NCI-H748 treated with DMSO at 0.1 percent for 48 hours (cell line): ENCODE measurements at regions not wholly inside any gene's neighbourhood (a gene's known extent, or its start where the extent isn't known, plus 50 kb on each side); places are given as distances from the start of the nearest gene placed in this dataset.
"Not testable (repeated sequence)": the region's sequence is repeated elsewhere in the genome, so short reads cannot be mapped to it uniquely, and the experiment has no call there.

Experiments
- DNase-seq: peaks from one replicate; lab custom pipeline; 2025; lab: John Stamatoyannopoulos, UW

DNA sequence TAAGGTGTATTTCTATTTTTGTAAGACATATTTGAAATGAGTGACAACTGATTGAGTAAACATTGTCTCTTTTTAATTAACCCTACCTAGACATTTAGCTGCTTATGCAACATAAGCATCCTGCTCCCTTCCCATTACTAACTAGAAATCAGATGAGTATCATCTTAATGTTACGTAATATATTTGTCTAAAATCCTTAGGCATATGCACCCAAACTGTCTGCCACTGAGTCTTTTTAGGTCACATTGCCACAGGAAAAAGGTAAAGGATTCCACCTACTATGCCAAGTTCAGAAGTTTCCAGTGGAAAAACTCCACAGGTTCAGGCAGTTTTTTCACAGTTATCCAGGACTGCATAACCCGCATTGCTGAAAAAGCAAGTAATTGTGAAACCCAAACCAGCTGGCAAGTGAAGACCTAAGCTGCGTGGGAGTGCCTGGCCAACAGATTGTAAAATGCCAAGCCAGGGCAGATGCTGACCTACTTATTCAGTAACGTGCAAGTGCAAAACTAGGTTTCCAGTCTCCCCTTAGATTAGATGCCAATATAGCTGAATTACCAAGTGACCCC lies 983.7 kb downstream of the GATA3 start:
- no peak for DNase-seq

DNA sequence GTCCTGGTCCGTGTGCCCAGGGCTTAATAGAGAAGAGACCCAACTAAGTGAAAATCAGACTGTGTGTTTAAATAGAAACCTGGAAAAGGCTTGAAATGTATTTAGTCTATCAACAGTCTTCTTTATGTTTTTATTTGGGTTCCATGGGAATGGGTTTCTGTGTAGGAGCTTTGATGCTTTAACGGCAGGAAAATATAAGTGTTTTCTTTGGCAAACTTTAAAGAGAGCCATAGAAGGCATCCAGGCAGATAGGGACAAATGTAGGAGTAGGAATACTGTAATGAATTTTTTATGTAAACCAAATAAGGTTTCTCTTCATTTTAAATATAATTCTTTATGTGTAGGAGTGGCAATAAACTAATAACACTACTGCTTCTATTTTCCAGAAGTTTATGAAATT lies 989.0 kb downstream of the GATA3 start:
- no peak for DNase-seq

DNA sequence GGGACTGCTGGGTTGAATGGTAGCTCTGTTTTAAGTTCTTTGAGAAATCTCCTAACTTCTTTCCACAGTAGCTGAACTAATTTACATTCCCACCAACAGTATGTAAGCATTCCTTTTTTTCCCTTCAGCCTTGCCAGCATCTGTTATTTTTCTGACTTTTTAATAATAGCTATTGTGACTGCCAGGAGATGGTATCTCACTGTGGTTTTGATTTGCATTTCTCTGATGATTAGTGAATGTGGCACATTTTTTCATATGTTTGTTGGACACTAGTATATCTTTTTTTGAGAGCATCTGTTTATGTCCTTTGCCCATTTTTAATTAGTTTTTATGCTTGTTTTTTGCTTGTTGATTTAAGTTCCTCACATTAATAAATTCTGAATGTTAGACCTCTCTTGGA lies 990.8 kb downstream of the GATA3 start:
- no peak for DNase-seq

DNA sequence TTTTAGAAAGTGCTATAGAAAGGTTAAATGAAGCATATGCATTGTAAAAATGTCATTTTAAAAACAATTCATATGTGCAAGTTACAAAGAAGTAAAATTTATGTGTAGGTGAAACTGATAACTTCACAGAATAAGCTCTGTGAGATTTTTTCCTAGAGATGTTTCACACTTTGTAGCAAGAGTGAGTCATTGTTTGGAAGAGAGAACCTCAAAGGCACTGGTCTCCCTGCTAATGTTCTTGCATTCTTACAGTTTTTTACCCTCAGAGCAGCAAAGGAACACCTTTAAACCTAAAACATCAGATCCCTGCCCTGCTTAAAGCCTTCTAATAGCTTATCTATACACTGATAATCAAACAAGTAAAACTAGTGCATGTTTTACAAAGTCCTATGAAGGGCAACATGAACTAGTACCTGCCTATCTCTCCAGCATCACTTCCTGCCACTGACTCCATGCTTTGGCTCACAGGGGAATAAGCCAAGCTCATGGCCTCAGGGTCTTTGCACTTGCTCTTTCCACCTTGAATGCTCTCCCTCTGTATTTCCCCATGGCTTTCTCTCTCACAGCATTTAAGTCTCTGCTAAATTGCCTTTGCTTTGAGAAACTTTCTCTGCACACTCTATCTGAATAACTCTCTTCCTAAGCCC lies 997.0 kb downstream of the GATA3 start:
- no peak for DNase-seq

DNA sequence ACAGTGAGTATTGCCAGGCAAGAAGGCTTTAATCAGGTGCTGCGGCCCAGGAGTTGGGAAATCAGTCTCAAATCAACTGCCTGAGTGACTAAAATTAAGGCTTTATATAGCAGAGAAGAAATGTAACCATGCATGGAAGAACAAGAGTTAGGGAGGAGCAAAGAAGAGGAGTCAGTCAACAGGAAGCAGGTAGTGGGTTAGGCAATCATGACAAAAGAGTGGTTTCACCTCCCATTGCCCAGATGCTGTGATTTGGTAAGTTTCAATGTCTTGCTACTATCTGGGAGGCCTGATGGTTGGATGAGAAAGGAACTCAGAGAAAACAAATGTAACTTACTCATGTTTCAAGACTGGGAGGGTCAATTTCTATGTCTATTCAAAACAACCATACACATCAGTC lies 998.3 kb downstream of the GATA3 start:
- DNase-seq = no peak

DNA sequence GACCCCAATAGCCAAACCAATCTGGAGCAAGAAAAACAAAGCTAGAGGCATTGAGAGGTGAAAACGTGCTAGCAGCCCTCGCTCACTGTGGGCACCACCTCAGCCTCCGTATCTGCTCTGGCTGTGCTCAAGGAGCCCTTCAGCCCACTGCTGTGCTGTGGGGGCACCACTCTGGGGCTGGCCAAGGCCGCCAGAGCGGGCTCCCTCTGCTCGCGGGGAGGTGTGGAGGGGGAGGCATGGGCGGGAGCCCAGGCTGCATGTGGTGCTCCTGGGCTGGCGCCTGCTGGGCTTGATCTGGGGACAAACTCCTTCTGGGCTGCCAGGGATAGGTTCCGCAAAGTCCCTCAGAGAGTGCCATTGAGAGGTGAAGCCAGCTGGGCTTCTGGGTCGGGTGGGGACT lies 1002.0 kb downstream of the GATA3 start:
- no peak for DNase-seq

DNA sequence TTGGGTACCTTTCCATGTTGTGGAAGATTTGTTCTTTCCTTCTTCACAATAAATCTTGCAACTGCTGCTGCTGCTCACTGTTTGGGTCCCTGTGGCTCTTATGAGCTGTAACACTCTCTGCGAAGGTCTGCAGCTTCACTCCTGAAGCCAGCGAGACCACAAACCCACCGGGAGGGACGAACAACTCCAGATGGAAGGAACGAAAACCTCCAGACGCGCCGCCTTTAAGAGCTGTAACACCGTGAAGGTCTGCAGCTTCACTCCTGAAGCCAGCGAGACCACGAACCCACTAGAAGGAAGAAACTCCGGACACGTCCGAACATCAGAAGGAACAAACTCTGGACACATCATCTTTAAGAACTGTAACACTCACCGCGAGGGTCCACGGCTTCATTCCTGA lies 1002.8 kb downstream of the GATA3 start:
- DNase-seq = not testable (repeated sequence)

DNA sequence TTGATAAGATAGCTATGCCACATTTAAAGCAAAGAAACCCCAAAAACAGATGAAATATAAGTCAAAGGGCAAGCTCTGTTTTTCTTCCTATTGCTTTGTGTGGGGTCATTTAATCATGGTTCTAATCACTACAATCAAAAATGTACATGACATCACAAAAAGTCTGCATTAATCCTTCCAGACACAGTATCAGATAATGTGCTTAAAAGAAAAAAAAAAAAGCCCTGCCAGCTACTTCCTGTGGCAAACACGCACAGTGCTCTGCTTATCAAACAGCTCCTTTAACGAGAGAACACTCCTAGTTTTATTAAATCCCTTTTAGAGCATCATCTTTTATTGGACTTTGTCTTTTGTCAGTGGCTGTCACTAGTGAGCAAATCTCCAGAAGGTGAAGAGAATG lies 1005.8 kb downstream of the GATA3 start:
- no peak for DNase-seq

DNA sequence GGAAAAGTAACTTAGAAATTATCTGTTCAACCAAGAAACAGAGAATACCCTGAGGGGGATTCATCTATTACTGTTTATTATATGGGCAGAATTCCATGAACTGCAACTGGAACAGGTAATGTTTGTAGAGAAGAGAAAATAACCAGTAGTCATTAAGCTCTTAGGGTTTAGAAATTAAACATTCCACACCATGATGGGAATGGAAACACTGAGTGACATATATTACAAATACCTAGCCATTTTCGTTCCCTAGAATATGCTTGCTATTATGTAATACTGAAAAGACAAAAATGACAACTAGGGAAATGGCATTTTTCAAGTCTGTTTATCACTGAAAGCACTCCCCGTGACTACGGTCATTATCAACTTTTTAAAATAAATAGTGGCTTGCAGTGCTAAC lies 1007.4 kb downstream of the GATA3 start:
- no peak for DNase-seq

DNA sequence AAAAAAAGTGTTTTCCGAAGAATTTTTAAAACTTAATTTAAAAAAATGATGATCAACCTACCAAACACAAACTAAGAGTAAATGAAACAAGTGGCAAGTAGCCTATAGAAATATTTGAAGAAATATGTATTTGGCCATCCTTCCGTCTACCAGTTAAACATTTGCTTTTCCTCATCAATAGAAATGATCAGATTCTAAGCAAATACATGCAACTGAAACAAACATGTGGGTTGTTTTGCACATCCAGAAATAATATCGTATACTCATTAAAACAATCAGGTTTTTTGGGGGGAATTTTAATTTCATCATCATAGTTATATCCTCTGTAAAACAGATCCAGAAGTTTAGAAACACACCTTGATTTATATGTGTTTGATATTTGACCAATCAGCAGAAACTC lies 1011.7 kb downstream of the GATA3 start:
- no peak for DNase-seq

DNA sequence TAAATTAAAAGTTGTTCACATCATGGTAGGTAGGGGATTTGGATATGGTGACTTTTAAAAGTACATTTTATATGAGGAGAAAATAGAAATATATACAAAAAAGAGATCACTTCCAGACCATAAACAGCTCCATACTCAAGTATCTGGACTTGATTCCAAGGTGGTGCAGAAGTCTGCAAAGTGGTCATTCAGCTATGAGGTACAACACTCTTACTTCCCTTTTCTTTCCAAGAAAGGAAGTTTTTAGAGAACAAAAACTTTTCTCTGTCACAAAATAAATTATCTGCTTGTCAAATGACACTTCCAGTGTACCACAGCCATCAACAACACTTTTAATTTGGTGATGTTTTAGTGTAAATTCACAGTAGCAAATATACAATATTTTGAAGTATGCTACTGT lies 1013.5 kb downstream of the GATA3 start:
- no peak for DNase-seq

DNA sequence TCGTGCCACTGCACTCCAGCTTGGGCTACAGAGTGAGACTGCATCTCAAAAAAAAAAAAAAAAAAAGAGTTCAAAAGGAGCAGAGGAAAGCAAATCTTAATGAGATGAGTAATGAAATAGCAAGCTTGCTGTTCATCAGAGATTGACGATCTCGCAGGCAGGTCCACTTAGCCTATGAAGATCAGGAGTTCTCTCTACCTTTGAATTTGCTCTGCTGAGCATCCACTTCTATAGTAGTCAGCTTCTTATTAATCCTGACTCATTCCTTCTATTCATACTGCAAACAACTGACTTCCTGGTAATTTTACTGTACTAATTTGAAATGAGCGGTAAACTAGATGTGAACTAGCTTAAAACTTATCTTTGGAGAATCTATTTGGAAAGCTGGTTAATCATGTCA lies 1014.6 kb downstream of the GATA3 start:
- no peak for DNase-seq

DNA sequence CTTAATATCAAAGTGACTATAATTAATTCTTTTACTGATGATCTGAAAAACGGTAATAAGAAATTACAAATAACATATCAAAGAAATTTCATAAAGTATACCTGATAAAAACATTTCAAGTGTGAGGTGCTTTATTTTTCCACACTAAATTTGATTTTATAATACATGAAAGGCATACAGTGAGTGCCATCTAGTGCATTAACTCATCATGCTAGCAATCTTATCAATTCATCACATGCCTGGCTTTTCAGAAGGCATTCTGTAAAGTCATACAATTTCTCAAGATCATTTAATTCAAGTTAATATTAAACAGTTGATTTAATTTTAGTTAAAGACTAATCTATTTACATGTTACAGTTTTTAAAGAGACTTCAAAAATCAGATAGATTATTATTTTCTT lies 1020.9 kb downstream of the GATA3 start:
- no peak for DNase-seq

DNA sequence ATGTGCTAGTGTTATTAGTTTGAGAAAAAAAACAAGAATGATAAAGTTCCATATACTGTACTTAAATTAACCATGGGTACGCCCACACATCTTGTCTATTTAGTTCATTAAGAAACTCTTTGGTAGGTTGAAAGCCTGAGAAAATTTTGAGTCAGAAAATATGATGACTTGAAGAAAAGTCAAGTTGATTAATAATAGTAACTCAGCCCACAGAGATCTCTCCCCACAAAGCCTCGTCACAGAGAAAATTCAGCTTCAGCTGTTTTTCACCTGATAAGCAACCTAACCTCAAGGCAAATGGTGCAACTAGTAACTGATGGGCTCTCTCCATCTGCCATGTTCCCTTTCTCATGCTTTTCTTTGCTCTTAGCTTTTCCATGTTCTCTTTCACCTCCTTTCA lies 1021.6 kb downstream of the GATA3 start:
- no peak for DNase-seq

DNA sequence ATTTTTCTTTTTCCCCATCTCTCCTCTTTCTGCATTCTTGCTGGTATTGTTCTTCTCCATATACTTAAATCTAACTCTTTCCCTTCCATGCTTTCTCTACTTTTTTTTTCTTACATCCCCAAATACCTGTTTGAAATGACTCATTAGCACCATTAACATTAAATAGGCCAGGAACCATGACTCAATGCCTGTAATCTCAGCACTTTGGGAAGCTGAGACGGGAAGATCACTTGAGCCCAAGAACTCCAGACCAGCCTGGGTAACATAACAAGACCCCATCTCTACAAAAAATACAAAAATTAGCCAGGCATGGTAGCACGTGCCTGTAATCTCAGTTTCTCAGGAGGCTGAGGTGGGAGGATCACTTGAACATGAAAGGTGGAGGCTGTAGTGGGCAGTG lies 1026.8 kb downstream of the GATA3 start:
- DNase-seq = no peak

DNA sequence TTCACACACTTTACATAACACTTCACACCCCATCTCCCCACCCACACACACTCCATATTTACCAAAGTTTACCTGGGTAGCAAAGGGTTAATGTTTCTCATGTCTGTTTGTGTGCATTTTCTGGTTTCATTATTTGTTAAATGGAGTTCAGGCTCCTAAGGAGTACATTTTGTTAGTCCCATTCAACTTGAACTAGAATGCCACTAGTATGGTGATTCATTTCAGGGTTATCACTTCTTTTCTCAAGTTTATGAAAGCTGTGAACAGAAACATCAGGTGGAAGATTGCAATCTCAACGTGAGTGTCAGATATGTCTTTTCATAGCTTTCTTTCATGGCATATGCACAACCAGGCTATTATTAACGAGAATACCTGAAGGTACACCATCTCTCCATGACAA lies 1027.5 kb downstream of the GATA3 start:
- DNase-seq = no peak

DNA sequence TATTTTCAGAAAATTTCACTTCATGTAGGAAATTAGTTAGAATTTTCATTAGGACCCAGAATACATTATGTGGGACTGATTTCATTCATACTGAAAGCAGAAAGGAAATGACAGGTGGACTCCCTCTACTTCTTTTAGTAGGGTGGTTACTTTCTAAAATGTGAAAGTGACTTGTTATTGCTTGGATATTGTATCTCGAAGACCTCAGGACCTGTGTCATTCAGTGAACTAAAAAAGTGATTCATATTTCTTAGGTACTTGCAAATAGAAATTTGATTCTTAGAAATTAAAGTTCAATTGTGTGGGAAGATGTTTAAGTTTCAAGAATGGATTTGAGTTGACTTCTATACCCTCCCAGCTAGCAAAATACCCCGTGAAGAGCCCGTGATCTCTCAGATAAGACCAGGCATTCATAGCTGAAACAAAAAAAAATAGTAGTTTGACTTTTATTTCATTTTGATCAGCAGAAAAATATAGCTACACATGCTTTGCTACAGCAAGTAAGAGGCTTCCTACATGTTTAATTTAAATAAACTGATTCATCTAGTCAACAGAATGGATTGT lies 1037.1 kb downstream of the GATA3 start:
- DNase-seq = no peak

DNA sequence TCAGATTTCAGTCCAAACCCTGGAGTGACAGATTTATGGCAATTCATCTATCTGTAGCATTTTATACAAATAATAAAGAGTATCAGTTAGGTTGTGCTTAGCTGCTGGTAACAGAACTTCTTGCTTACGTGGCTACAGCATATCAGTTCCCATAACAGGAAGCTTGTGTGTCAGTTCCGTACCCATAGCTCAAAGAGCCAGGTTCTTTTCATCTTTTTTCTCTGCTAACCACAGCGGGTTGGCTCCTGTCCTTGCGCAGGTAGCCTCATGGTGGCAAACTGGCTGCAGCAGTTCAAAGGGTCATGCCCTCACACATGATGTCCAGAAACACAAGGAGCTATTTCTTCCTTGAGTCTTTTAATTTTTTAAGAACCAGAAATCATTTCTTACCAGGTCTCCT lies 1041.8 kb downstream of the GATA3 start:
- DNase-seq = no peak

DNA sequence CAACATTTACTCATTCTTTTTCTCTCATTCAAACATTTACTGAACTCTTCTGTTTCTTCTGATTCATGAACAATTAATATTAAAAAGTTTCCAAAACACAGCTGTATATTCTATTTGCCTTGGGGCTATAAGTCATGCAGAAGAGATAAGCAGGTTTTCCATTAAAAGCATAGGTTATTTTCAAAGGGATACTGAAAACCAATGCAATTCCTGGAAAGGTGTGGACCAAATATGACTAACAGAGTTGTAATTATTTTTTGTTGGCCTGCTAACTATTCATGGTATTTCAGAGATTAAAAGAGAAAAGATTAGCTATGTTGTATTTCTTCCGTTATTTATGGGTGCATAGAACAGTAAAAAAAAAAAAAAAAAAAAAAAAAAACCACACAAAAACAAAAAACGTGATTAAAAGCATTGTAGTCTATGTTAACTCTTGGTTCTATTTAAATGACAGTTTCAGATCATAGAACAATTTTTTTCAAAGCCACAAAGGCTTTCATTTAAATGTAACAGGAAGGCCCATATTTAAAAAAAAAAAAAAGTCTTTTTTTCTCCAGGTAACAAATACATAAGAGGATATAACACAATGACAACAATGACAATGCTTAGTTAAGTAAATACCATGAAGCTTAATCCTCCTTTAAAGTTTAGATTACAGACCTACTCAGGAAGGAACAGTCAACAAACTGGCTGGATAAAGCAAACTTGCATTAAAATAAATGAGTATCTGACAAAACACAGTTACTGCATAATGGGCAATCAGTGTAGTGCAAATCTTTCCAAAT lies 1042.9 kb downstream of the GATA3 start:
- DNase-seq = no peak

DNA sequence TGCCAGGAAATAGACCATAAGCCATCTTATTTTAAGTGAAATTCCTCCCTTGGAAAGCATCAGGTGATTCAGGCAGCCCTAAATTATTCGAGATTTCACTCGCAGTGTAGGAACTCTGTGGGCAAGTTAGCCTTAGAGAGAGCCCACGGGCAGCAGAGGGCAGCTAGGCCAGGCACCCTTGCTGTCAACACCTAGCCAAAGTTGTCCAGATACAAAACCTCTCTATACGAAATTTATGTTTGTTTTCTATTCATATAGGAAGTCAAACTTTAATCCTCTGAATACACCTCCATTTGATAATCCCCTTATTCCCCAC lies 1043.5 kb downstream of the GATA3 start:
- DNase-seq = no peak

DNA sequence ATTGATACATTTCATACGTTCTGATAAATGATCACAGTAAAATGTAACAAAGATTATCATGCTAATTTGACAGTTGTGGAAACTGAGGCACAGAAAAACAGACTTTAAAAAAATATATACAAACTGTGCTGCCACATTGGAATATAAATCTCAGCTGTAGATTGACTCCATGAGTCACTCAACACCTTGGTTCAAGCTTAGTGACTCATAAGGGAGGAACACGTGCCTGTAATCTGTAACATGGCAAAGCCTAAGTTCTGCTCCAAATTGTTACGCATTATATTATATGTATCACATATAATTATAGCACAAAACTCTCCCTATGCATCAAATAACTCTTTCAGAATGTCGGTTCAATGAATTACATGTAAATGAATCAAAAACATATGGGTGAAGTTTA lies 1047.5 kb downstream of the GATA3 start:
- DNase-seq = no peak

DNA sequence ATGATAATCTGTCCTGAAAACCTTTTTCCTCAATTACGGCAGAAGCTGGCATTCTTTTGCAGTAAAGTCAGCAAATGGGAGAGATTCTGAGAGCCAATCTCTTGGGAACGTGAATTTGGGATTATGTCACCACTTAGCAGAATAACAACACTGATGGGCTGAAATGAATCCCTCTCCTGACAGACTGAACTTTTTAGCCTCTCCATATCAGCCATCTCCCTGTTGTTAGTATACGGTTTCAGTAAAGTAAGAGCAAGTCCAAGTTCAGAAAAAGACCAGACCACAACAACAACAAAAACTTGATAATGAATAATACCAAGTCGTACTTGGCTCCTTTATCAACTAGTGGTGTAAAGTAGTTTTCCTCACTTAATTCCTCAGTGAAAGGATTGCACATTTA lies 1048.8 kb downstream of the GATA3 start:
- DNase-seq = no peak

DNA sequence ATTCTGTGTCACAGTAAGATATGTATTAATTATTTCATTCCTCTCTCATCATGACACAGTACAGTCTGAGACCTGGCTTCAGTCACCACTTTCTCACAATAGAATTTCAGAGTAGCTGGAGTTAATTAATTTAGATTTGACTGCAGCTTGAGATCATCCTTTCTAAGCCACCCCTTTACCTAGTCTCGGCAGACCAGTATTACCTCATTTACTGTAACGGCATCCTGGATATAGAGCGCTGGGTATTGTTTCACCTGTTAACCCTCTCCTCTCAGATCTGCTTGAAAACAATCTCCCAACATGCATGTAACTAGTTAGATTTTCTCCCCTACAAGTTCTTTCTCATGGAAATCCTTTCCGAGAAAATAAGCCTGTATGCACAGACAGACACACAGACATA lies 1057.5 kb downstream of the GATA3 start:
- DNase-seq = no peak

DNA sequence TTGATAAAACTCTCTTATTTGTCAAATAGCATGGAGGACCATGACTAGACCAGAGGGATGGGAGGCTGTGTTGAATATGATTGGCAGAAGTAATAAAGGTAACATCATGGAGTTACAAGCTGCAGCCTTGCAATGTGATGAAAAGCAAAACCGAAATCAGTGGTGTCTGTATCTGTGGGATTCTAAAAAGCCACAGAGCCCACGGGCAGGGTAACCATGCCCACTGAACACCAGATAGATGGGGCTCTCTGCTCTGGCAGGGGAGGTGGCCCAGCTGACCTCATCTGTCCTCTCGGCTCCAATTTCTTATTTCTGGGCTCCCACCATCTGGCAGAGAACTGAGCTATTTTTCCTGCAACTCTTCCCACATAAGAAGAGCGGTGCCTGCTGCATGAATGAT lies 1072.2 kb downstream of the GATA3 start:
- no peak for DNase-seq
